ENCODE measurements at regions not wholly inside any gene's neighbourhood (a gene's known extent, or its start where the extent isn't known, plus 50 kb on each side); places are given as distances from the start of the nearest gene placed in this dataset.
"Not testable (repeated sequence)": the region's sequence is repeated elsewhere in the genome, so short reads cannot be mapped to it uniquely, and the experiment has no call there.

GRCh38 chrX:6990552-6991193 is 156.8 kb upstream of the STS start:
- intact Hi-C loops (cut with DNase I): no loop called here
- ATAC-seq (ENCODE audit: low FRiP score): no peak
- 73 to 82% methylated on average over 10 of the region's 10 CpGs for WGBS, 2 donors

GRCh38 chrX:6989858-6990257 is 157.7 kb upstream of the STS start:
- no peaks in the 10 kb centered on the region for H3K27me3 ChIP-seq (ENCODE audit: control insufficient read depth in 1 of 2, insufficient read depth in 2 of 2, low read length in 1 of 2)
- intact Hi-C loops (cut with DNase I): no loop called here
- DNase-seq (no peak), ATAC-seq (ENCODE audit: low FRiP score) (no peak)
- H3K4me3 ChIP-seq (ENCODE audit: low read length in 2 of 2): no peak overlapping the region
- 88 to 93% methylated on average over 6 of the region's 6 CpGs for WGBS, 2 donors
- no peaks in the 10 kb centered on the region for H3K4me1 ChIP-seq (ENCODE audit: control insufficient read depth in 1 of 2, insufficient read depth in 2 of 2, low read length in 2 of 2)
- H3K36me3 ChIP-seq (ENCODE audit: control insufficient read depth in 1 of 2, insufficient read depth in 2 of 2, low read length in 1 of 2): no peaks in the 10 kb centered on the region
- H3K27ac ChIP-seq (ENCODE audit: low read depth in 1 of 2, low read length in 2 of 2): no peak overlapping the region
- H3K9me3 ChIP-seq (ENCODE audit: control insufficient read depth, low read length): no peaks in the 10 kb centered on the region

More at GRCh38 chrX:6990552-6991193, 156.8 kb upstream of the STS start:
- Histone ChIP-seq H3K4me1 (ENCODE audit: control insufficient read depth in 1 of 2, insufficient read depth in 2 of 2, low read length in 2 of 2) (no peaks in the 10 kb centered on the region), H3K9me3 (ENCODE audit: control insufficient read depth, low read length) (no peaks in the 10 kb centered on the region), H3K4me3 (ENCODE audit: low read length in 2 of 2) (no peak overlapping the region), H3K27ac (ENCODE audit: low read depth in 1 of 2, low read length in 2 of 2) (no peak overlapping the region), H3K36me3 (ENCODE audit: control insufficient read depth in 1 of 2, insufficient read depth in 2 of 2, low read length in 1 of 2) (no peaks in the 10 kb centered on the region), H3K27me3 (ENCODE audit: control insufficient read depth in 1 of 2, insufficient read depth in 2 of 2, low read length in 1 of 2) (no peaks in the 10 kb centered on the region)
- DNase-seq: no peak

DNA sequence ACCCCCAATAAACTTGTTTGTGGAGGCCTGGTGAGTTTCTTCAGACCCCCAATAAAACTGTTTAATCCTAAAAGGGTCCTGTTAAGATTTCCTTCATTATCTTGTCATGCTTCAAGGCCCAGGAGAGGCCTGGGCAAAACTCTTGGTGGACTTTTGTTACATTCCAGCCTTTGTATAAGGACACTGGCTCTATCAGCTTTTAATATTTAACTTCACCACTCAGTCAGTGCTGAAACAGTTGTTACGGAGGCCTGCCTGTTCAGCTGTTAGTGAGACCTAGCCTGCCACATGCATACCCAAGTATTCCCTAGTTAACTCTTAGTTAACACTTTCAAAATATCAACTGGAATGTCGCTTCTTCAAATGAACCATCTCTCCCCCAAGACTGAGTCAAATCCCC is 158.8 kb upstream of the STS start:
- H3K4me3 ChIP-seq (ENCODE audit: low read length in 2 of 2); intact Hi-C loops (cut with DNase I); H3K27me3 ChIP-seq (ENCODE audit: control insufficient read depth in 1 of 2, insufficient read depth in 2 of 2, low read length in 1 of 2); H3K9me3 ChIP-seq (ENCODE audit: control insufficient read depth, low read length); H3K36me3 ChIP-seq (ENCODE audit: control insufficient read depth in 1 of 2, insufficient read depth in 2 of 2, low read length in 1 of 2); DNase-seq; H3K4me1 ChIP-seq (ENCODE audit: control insufficient read depth in 1 of 2, insufficient read depth in 2 of 2, low read length in 2 of 2); H3K27ac ChIP-seq (ENCODE audit: low read depth in 1 of 2, low read length in 2 of 2); ATAC-seq (ENCODE audit: low FRiP score): not testable (repeated sequence)
- WGBS, 2 donors: 77 to 83% methylated on average over 2 of the region's 2 CpGs

DNA sequence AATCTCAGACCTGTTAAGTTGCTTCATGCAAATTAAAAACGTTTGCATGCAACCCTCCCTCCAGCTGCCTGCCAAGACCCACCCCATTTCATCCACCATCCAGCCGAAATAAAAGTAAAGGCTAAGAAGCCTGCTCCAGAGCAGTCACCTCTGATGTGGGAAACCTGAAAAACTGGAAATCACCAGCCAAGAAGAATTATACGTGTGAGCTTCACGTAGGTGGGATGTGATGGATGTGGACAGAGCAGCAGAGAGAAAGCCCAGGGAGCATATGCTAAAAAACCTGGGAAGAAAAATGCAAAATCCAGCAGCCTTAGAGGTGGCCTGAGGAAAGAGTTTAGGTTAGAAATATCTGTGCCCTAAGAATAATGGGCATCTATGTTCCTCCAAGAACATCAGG is 160.6 kb upstream of the STS start:
- no peak overlapping the region for H3K27ac ChIP-seq (ENCODE audit: low read depth in 1 of 2, low read length in 2 of 2)
- no peak for ATAC-seq (ENCODE audit: low FRiP score)
- intact Hi-C loops (cut with DNase I): no loop called here
- no peaks in the 10 kb centered on the region for H3K36me3 ChIP-seq (ENCODE audit: control insufficient read depth in 1 of 2, insufficient read depth in 2 of 2, low read length in 1 of 2)
- no peaks in the 10 kb centered on the region for H3K9me3 ChIP-seq (ENCODE audit: control insufficient read depth, low read length)
- no peak overlapping the region for H3K4me3 ChIP-seq (ENCODE audit: low read length in 2 of 2)
- no peaks in the 10 kb centered on the region for H3K4me1 ChIP-seq (ENCODE audit: control insufficient read depth in 1 of 2, insufficient read depth in 2 of 2, low read length in 2 of 2)
- DNase-seq: no peak
- no peaks in the 10 kb centered on the region for H3K27me3 ChIP-seq (ENCODE audit: control insufficient read depth in 1 of 2, insufficient read depth in 2 of 2, low read length in 1 of 2)
- 44 to 53% methylated on average over 4 of the region's 4 CpGs for WGBS, 2 donors

GRCh38 chrX:6985537-6985936 is 162.0 kb upstream of the STS start:
- Histone ChIP-seq H3K4me3 (ENCODE audit: low read length in 2 of 2) (no peak overlapping the region), H3K36me3 (ENCODE audit: control insufficient read depth in 1 of 2, insufficient read depth in 2 of 2, low read length in 1 of 2) (no peaks in the 10 kb centered on the region), H3K4me1 (ENCODE audit: control insufficient read depth in 1 of 2, insufficient read depth in 2 of 2, low read length in 2 of 2) (no peaks in the 10 kb centered on the region), H3K27me3 (ENCODE audit: control insufficient read depth in 1 of 2, insufficient read depth in 2 of 2, low read length in 1 of 2) (no peaks in the 10 kb centered on the region), H3K27ac (ENCODE audit: low read depth in 1 of 2, low read length in 2 of 2) (no peak overlapping the region), H3K9me3 (ENCODE audit: control insufficient read depth, low read length) (no peaks in the 10 kb centered on the region)
- intact Hi-C loops (cut with DNase I): no loop called here
- DNase-seq (no peak), ATAC-seq (ENCODE audit: low FRiP score) (no peak)
- WGBS, 2 donors: 80 to 89% methylated on average over 7 of the region's 7 CpGs

DNA sequence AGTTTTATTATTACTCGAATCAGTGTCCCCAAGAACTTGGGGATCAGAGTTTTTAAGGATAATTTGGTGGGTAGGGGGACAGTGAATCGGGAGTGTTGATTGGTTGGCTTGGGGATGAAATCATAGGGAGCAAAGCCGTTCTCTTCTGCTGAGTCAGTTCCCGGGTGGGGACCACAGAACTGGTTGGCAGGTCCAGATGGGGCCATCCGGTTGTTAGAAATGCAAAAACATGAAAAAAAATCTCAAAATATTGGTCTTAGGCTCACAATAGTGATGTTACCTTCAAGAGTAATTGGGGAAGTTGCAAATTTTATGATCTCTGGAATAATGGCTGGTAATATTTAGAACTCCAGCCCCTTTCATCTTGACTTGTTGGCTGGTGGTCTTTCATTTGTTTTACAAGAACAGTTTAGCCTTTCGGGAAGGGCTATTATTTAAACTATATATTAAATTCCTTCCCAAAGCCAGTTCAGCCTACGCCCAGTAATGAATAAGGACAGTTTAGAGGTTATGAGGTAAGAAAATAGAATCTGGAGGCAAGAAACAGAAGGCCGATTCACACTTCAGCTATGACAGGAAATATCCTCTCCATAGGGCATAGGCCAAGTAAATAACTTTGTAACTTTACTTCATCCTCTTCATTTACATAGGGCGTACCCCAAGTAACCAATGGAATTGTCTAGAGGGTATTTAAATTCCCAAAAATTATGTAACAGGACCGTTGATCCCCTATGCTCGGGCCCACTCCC is 164.1 kb upstream of the STS start:
- DNase-seq (no peak), ATAC-seq (ENCODE audit: low FRiP score) (no peak)
- 81 to 82% methylated on average over 11 of the region's 11 CpGs for WGBS, 2 donors
- intact Hi-C loops (cut with DNase I): no loop called here
- H3K27ac ChIP-seq (ENCODE audit: low read depth in 1 of 2, low read length in 2 of 2): no peak overlapping the region
- H3K27me3 ChIP-seq (ENCODE audit: control insufficient read depth in 1 of 2, insufficient read depth in 2 of 2, low read length in 1 of 2): no peaks in the 10 kb centered on the region
- no peaks in the 10 kb centered on the region for H3K9me3 ChIP-seq (ENCODE audit: control insufficient read depth, low read length)
- H3K4me3 ChIP-seq (ENCODE audit: low read length in 2 of 2): no peak overlapping the region
- H3K4me1 ChIP-seq (ENCODE audit: control insufficient read depth in 1 of 2, insufficient read depth in 2 of 2, low read length in 2 of 2): no peaks in the 10 kb centered on the region
- H3K36me3 ChIP-seq (ENCODE audit: control insufficient read depth in 1 of 2, insufficient read depth in 2 of 2, low read length in 1 of 2): no peaks in the 10 kb centered on the region

DNA sequence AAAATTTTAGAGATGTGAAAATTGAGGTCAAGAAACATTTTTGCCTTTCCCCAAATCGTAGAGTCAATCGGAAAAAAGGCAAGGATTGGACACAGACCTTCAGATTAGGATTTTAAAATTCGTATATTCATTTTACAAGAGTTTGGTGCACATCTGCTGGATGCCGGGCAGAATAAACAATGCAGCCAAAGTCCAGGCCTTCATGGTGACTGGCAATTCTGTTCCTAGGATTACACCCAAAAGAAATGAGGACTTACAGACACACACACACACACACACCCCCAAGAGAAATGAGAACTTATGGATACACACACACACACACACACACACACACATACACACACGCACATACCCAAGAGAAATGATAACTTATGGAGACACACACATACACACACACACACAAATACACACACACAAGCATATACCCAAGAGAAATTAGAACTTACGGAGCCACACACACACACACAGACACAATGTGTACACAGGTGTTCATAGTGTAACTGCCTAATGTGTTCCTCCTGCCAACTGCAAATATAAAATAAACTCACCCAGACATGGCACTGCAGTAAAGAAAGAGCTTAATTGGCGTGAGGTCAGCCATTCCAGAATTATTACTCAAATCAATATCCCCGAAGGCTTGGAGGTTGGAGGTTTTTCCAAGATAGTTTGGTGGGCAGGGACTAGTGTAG is 165.7 kb upstream of the STS start:
- Histone ChIP-seq H3K9me3 (ENCODE audit: control insufficient read depth, low read length) (no peaks in the 10 kb centered on the region), H3K27ac (ENCODE audit: low read depth in 1 of 2, low read length in 2 of 2) (no peak overlapping the region), H3K4me3 (ENCODE audit: low read length in 2 of 2) (no peak overlapping the region), H3K36me3 (ENCODE audit: control insufficient read depth in 1 of 2, insufficient read depth in 2 of 2, low read length in 1 of 2) (no peaks in the 10 kb centered on the region), H3K27me3 (ENCODE audit: control insufficient read depth in 1 of 2, insufficient read depth in 2 of 2, low read length in 1 of 2) (no peaks in the 10 kb centered on the region), H3K4me1 (ENCODE audit: control insufficient read depth in 1 of 2, insufficient read depth in 2 of 2, low read length in 2 of 2) (no peaks in the 10 kb centered on the region)
- 81 to 88% methylated on average over 8 of the region's 8 CpGs for WGBS, 2 donors
- DNase-seq (no peak), ATAC-seq (ENCODE audit: low FRiP score) (no peak)
- intact Hi-C loops (cut with DNase I): no loop called here

DNA sequence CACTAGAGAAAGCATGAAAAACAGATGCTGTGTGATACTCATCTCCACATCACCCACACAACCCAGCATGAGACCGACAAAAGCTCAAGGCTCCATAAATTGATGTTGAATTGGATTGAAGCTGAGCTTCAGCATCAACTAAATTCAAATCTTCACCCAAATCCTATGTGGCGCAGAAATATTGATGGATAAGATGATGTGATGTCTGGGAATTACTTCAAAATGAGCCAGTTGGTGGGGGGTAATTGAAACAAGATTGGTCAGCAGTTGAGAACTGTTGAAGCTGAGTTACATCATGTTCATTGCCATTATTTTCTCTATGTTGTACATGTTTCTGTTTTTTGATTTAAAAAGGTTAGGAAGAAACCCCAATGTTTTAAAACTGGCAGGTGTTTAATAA is 166.5 kb upstream of the STS start:
- ATAC-seq (ENCODE audit: low FRiP score) (no peak), DNase-seq (no peak)
- no peak overlapping the region for H3K27ac ChIP-seq (ENCODE audit: low read depth in 1 of 2, low read length in 2 of 2)
- H3K9me3 ChIP-seq (ENCODE audit: control insufficient read depth, low read length): no peaks in the 10 kb centered on the region
- H3K4me3 ChIP-seq (ENCODE audit: low read length in 2 of 2): no peak overlapping the region
- H3K4me1 ChIP-seq (ENCODE audit: control insufficient read depth in 1 of 2, insufficient read depth in 2 of 2, low read length in 2 of 2): no peaks in the 10 kb centered on the region
- no peaks in the 10 kb centered on the region for H3K27me3 ChIP-seq (ENCODE audit: control insufficient read depth in 1 of 2, insufficient read depth in 2 of 2, low read length in 1 of 2)
- intact Hi-C loops (cut with DNase I): no loop called here
- H3K36me3 ChIP-seq (ENCODE audit: control insufficient read depth in 1 of 2, insufficient read depth in 2 of 2, low read length in 1 of 2): no peaks in the 10 kb centered on the region
- WGBS, 2 donors: 92 to 95% methylated on average over 2 of the region's 2 CpGs

DNA sequence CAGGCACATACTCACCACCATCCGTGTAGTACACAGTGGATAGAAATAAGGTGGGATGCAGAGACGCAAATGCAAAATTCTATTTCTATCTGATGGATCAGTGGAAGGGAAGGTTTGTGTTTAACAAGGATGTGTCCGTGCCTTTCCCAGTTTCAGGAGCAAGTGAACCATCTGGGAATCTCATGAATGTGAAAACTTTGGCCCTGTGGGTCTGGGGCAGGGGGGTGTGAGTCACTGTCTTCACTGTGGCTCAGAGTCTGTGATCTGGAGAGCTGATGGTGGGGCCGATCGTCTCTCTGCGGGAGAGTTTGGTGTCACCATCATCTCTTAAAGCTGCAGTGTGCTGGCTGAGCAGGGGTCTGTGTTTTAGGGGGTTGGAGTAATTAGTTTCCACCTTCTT is 179.3 kb upstream of the STS start:
- ATAC-seq (ENCODE audit: low FRiP score): no peak
- DNase-seq: no peak
- no peaks in the 10 kb centered on the region for H3K36me3 ChIP-seq (ENCODE audit: control insufficient read depth in 1 of 2, insufficient read depth in 2 of 2, low read length in 1 of 2)
- H3K4me3 ChIP-seq (ENCODE audit: low read length in 2 of 2): no peak overlapping the region
- no peaks in the 10 kb centered on the region for H3K9me3 ChIP-seq (ENCODE audit: control insufficient read depth, low read length)
- H3K27me3 ChIP-seq (ENCODE audit: control insufficient read depth in 1 of 2, insufficient read depth in 2 of 2, low read length in 1 of 2): no peaks in the 10 kb centered on the region
- WGBS, 2 donors: 71% methylated on average over 6 of the region's 6 CpGs
- H3K27ac ChIP-seq (ENCODE audit: low read depth in 1 of 2, low read length in 2 of 2): no peak overlapping the region
- intact Hi-C loops (cut with DNase I): no loop called here
- no peaks in the 10 kb centered on the region for H3K4me1 ChIP-seq (ENCODE audit: control insufficient read depth in 1 of 2, insufficient read depth in 2 of 2, low read length in 2 of 2)
